ENCODE measurements at regions not wholly inside any gene's neighbourhood (a gene's known extent, or its start where the extent isn't known, plus 50 kb on each side); places are given as distances from the start of the nearest gene placed in this dataset.

- Mint-ChIP-seq H3K27ac (no peak overlapping the region), H3K9me3 (ENCODE audit: low read depth) (no peaks in the 10 kb centered on the region), H3K27me3 (peaks cover 8% of the 10 kb centered on the region), H3K4me1 (ENCODE audit: low read depth) (no peaks in the 10 kb centered on the region), H3K36me3 (ENCODE audit: insufficient read depth) (no peaks in the 10 kb centered on the region), H3K4me3 (ENCODE audit: low read depth) (no peak overlapping the region)
- DNase-seq (ENCODE audit: low spot score, unreplicated experiment) = no peak
- no peak for TF ChIP-seq CTCF (IDR thresholded peaks at IDR 0.05; ENCODE audit: unreplicated experiment)
Measured at GRCh38 chr9:34907044-34907443, 51.0 kb upstream of the PHF24 start.

DNA sequence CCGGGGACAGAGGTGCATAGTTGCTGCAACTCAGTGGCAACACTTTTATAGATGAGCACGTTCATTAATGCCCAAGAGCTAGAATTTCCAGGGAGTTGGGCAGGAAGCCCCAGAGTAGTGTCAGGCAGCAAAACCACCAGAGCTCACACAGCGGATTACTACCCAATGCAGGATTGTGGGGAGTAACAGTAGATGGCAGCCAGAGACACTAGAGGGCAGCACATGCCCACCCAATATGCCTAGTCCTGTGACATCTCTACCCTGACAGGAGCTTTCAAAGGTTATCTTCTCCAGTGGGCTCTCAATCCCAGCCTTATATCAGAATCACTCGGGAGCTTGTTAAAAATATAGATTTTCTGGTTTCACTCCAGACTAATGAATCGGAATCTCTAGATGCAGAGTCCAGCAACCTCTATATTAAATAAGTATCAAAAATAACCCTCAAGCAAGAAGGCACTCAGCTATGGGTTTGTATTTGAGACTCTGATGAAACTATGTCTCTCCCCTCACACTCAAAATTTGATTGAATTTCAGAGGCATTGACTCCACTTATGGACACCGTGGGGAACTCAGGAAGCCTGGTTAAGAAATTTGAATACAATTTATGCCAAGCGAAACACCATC lies 58.4 kb upstream of the PHF24 start:
- no peaks in the 10 kb centered on the region for H3K36me3 Mint-ChIP-seq (ENCODE audit: insufficient read depth)
- H3K4me1 Mint-ChIP-seq (ENCODE audit: low read depth) = no peaks in the 10 kb centered on the region
- TF ChIP-seq CTCF (IDR thresholded peaks at IDR 0.05; ENCODE audit: unreplicated experiment) = peak; percentile 87
- H3K27ac Mint-ChIP-seq = no peak overlapping the region
- DNase-seq (ENCODE audit: low spot score, unreplicated experiment) = peak; percentile 68
- no peak overlapping the region for H3K4me3 Mint-ChIP-seq (ENCODE audit: low read depth)
- H3K27me3 Mint-ChIP-seq = peaks cover 45% of the 10 kb centered on the region
- no peaks in the 10 kb centered on the region for H3K9me3 Mint-ChIP-seq (ENCODE audit: low read depth)

- Mint-ChIP-seq H3K4me1 (ENCODE audit: low read depth) (no peaks in the 10 kb centered on the region), H3K27me3 (peaks cover 52% of the 10 kb centered on the region), H3K9me3 (ENCODE audit: low read depth) (no peaks in the 10 kb centered on the region), H3K4me3 (ENCODE audit: low read depth) (no peak overlapping the region), H3K36me3 (ENCODE audit: insufficient read depth) (no peaks in the 10 kb centered on the region), H3K27ac (no peak overlapping the region)
- no peak for DNase-seq (ENCODE audit: low spot score, unreplicated experiment)
- TF ChIP-seq CTCF (IDR thresholded peaks at IDR 0.05; ENCODE audit: unreplicated experiment) = no peak
Measured at GRCh38 chr9:34898846-34899245, 59.2 kb upstream of the PHF24 start.

DNA sequence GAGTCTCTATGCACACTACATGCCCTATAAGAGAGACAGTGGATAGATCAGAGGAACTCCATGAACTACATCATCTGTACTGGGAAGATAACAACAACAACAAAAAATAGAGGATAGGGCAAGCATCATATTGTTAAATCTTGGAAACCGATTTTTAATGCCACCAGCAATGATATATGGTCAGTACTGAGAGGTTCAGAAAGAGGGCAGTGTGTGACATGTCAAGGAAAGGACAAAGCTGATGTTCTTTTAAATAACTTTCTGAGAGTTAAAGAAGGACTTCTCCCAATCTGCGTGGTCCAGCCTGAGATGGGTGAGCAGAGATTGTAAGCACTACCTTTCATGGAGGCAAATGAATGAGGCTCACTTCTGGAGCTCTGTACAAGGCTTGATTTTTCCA lies 62.0 kb upstream of the PHF24 start:
- no peak overlapping the region for H3K4me3 Mint-ChIP-seq (ENCODE audit: low read depth)
- H3K4me1 Mint-ChIP-seq (ENCODE audit: low read depth) = no peaks in the 10 kb centered on the region
- no peak for TF ChIP-seq CTCF (IDR thresholded peaks at IDR 0.05; ENCODE audit: unreplicated experiment)
- no peaks in the 10 kb centered on the region for H3K36me3 Mint-ChIP-seq (ENCODE audit: insufficient read depth)
- DNase-seq (ENCODE audit: low spot score, unreplicated experiment) = no peak
- no peak overlapping the region for H3K27ac Mint-ChIP-seq
- no peaks in the 10 kb centered on the region for H3K9me3 Mint-ChIP-seq (ENCODE audit: low read depth)
- peaks cover 62% of the 10 kb centered on the region for H3K27me3 Mint-ChIP-seq

- H3K4me3 Mint-ChIP-seq (ENCODE audit: low read depth) = no peak overlapping the region
- no peak for TF ChIP-seq CTCF (IDR thresholded peaks at IDR 0.05; ENCODE audit: unreplicated experiment)
- no peak overlapping the region for H3K27ac Mint-ChIP-seq
- no peaks in the 10 kb centered on the region for H3K9me3 Mint-ChIP-seq (ENCODE audit: low read depth)
- no peak for DNase-seq (ENCODE audit: low spot score, unreplicated experiment)
- no peaks in the 10 kb centered on the region for H3K4me1 Mint-ChIP-seq (ENCODE audit: low read depth)
- peaks cover 44% of the 10 kb centered on the region for H3K27me3 Mint-ChIP-seq
- no peaks in the 10 kb centered on the region for H3K36me3 Mint-ChIP-seq (ENCODE audit: insufficient read depth)
Measured at GRCh38 chr9:34892886-34893285, 65.2 kb upstream of the PHF24 start.

Measured in progenitor cell of endocrine pancreas (in vitro differentiated cells).